ENCODE measurements at regions not wholly inside any gene's neighbourhood (a gene's known extent, or its start where the extent isn't known, plus 50 kb on each side); places are given as distances from the start of the nearest gene placed in this dataset.

GRCh38 chr1:62993844-62994243, 209.9 kb downstream of the ATG4C start:
- Histone ChIP-seq H3K27me3 (replicated peaks; ENCODE audit: insufficient read depth, low read length) (no peaks in the 10 kb centered on the region), H4K20me1 (ENCODE audit: insufficient read depth, low read length) (no peaks in the 10 kb centered on the region), H3K27ac (ENCODE audit: low read length) (no peak overlapping the region), H3K36me3 (replicated peaks; ENCODE audit: insufficient read depth, low read length) (no peaks in the 10 kb centered on the region), H3K9ac (ENCODE audit: low read length) (no peak overlapping the region), H3F3A (ENCODE audit: insufficient read depth, low read length) (no peaks in the 10 kb centered on the region), H3K4me3 (ENCODE audit: low read length) (no peak overlapping the region), H3K9me2 (replicated peaks; ENCODE audit: insufficient read depth, low read length) (no peaks in the 10 kb centered on the region), H3K79me2 (ENCODE audit: low read length) (no peaks in the 10 kb centered on the region), H3K4me2 (ENCODE audit: low read depth, low read length) (no peak overlapping the region), H2AFZ (ENCODE audit: low read length) (no peak overlapping the region), H3K9me3 (replicated peaks; ENCODE audit: insufficient read depth, low read length) (no peaks in the 10 kb centered on the region), H3K4me1 (ENCODE audit: low read length) (no peaks in the 10 kb centered on the region)
- TF ChIP-seq EZH2phosphoT487 (IDR thresholded peaks at IDR 0.05; ENCODE audit: low read length) (no peak), EZH2 (optimal IDR thresholded peaks at IDR 0.05; ENCODE audit: low read depth, low read length) (no peak), CTCF (IDR thresholded peaks at IDR 0.05; ENCODE audit: low read length) (no peak)
- no peak for DNase-seq

- H2AFZ ChIP-seq (ENCODE audit: low read length) = no peak overlapping the region
These were observed 211.2 kb downstream of the ATG4C start for GRCh38 chr1:62995173-62995572.

DNA sequence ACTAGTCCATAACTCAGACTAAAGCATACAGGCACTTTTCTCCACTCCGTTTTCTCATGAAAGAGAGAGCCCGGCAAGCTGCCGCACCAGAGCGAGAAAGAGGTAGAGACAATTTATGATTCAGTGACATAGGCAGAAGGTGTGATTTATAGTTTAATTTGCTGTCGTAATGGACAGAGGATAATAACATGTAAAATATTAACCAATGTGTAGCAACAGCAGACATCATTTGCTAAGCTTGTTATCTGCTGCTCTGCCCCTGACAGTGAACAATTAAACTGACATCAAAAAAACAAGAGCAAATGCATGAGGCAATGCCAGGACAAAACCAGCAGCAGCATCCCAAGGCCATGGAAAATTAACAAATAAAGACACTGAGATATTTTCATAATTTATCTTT, 214.0 kb downstream of the ATG4C start:
- TF ChIP-seq EZH2 (optimal IDR thresholded peaks at IDR 0.05; ENCODE audit: low read depth, low read length) (no peak), EZH2phosphoT487 (IDR thresholded peaks at IDR 0.05; ENCODE audit: low read length) (no peak), CTCF (IDR thresholded peaks at IDR 0.05; ENCODE audit: low read length) (no peak)
- H2AFZ ChIP-seq (ENCODE audit: low read length) = no peak overlapping the region

More at GRCh38 chr1:62995173-62995572, 211.2 kb downstream of the ATG4C start:
- Histone ChIP-seq H3F3A (ENCODE audit: insufficient read depth, low read length) (no peaks in the 10 kb centered on the region), H3K79me2 (ENCODE audit: low read length) (no peaks in the 10 kb centered on the region), H3K9me2 (replicated peaks; ENCODE audit: insufficient read depth, low read length) (no peaks in the 10 kb centered on the region), H3K27me3 (replicated peaks; ENCODE audit: insufficient read depth, low read length) (no peaks in the 10 kb centered on the region), H3K4me3 (ENCODE audit: low read length) (no peak overlapping the region), H4K20me1 (ENCODE audit: insufficient read depth, low read length) (no peaks in the 10 kb centered on the region), H3K4me1 (ENCODE audit: low read length) (no peaks in the 10 kb centered on the region), H3K4me2 (ENCODE audit: low read depth, low read length) (no peak overlapping the region), H3K27ac (ENCODE audit: low read length) (no peak overlapping the region), H3K9ac (ENCODE audit: low read length) (no peak overlapping the region), H3K9me3 (replicated peaks; ENCODE audit: insufficient read depth, low read length) (no peaks in the 10 kb centered on the region), H3K36me3 (replicated peaks; ENCODE audit: insufficient read depth, low read length) (no peaks in the 10 kb centered on the region)
- DNase-seq = no peak
- no peak for TF ChIP-seq EZH2 (optimal IDR thresholded peaks at IDR 0.05; ENCODE audit: low read depth, low read length)

DNA sequence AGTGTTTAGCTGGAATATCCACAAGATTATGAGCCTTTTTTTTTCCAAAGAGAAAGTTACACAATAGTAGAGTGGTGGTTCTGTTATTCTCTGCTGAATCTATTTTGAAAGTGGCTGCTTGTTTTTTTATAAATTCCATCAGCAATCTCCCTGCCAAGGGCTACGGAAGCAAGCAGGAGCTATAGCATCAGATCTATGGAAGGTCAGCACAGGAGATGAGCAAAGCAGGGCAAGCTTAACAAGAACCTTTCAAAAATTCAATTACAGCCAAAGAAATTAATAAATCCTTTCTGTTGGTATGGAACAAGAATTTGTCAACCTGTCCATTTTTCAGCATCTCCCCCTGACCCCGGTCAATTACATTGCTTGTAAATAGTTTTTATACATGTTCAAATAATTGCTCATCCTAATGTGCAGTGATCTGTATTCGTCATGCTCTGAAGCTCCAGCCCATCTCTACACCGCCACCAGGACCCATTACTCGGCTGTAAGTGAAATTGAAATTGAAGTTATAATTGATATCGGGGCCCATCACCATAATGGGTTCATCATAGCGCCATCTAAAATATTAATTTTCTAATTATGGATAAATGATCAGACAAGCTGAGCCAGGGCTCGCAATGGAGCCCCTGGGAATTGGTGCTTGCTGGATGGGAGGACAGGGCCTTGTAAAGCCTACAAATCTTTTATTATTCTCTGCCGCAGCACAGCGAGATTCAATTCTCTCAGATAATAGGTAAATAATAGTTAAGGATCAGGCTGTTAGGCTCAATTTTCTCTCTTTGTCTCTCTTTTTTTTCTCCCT, 215.1 kb downstream of the ATG4C start:
- no peak for DNase-seq
- H3K27me3 ChIP-seq (replicated peaks; ENCODE audit: insufficient read depth, low read length) = no peaks in the 10 kb centered on the region
- no peaks in the 10 kb centered on the region for H3K4me1 ChIP-seq (ENCODE audit: low read length)
- H3F3A ChIP-seq (ENCODE audit: insufficient read depth, low read length) = no peaks in the 10 kb centered on the region
- no peak overlapping the region for H3K4me2 ChIP-seq (ENCODE audit: low read depth, low read length)
- H3K36me3 ChIP-seq (replicated peaks; ENCODE audit: insufficient read depth, low read length) = no peaks in the 10 kb centered on the region
- H2AFZ ChIP-seq (ENCODE audit: low read length) = no peak overlapping the region
- H3K9me2 ChIP-seq (replicated peaks; ENCODE audit: insufficient read depth, low read length) = no peaks in the 10 kb centered on the region
- H4K20me1 ChIP-seq (ENCODE audit: insufficient read depth, low read length) = no peaks in the 10 kb centered on the region
- H3K9ac ChIP-seq (ENCODE audit: low read length) = no peak overlapping the region
- H3K9me3 ChIP-seq (replicated peaks; ENCODE audit: insufficient read depth, low read length) = no peaks in the 10 kb centered on the region
- no peak overlapping the region for H3K27ac ChIP-seq (ENCODE audit: low read length)
- no peaks in the 10 kb centered on the region for H3K79me2 ChIP-seq (ENCODE audit: low read length)
- TF ChIP-seq EZH2 (optimal IDR thresholded peaks at IDR 0.05; ENCODE audit: low read depth, low read length) (no peak), EZH2phosphoT487 (IDR thresholded peaks at IDR 0.05; ENCODE audit: low read length) (no peak), CTCF (IDR thresholded peaks at IDR 0.05; ENCODE audit: low read length) (no peak)
- H3K4me3 ChIP-seq (ENCODE audit: low read length) = no peak overlapping the region

More for the DNA sequence above, 214.0 kb downstream of the ATG4C start:
- H3K9me2 ChIP-seq (replicated peaks; ENCODE audit: insufficient read depth, low read length) = no peaks in the 10 kb centered on the region
- no peaks in the 10 kb centered on the region for H3K9me3 ChIP-seq (replicated peaks; ENCODE audit: insufficient read depth, low read length)
- no peaks in the 10 kb centered on the region for H3K36me3 ChIP-seq (replicated peaks; ENCODE audit: insufficient read depth, low read length)
- H3K27me3 ChIP-seq (replicated peaks; ENCODE audit: insufficient read depth, low read length) = no peaks in the 10 kb centered on the region
- H3K79me2 ChIP-seq (ENCODE audit: low read length) = no peaks in the 10 kb centered on the region
- H3F3A ChIP-seq (ENCODE audit: insufficient read depth, low read length) = no peaks in the 10 kb centered on the region
- H4K20me1 ChIP-seq (ENCODE audit: insufficient read depth, low read length) = no peaks in the 10 kb centered on the region
- H3K4me3 ChIP-seq (ENCODE audit: low read length) = no peak overlapping the region
- H3K27ac ChIP-seq (ENCODE audit: low read length) = no peak overlapping the region
- no peak overlapping the region for H3K9ac ChIP-seq (ENCODE audit: low read length)
- no peak overlapping the region for H3K4me2 ChIP-seq (ENCODE audit: low read depth, low read length)
- H3K4me1 ChIP-seq (ENCODE audit: low read length) = no peaks in the 10 kb centered on the region
- no peak for DNase-seq
